Activated CD4-positive, alpha-beta T cell treated with anti-CD3 and anti-CD28 coated beads, Interleukin-2, amount 50 U/mL, for 16 hours (primary cell): ENCODE measurements at regions not wholly inside any gene's neighbourhood (a gene's known extent, or its start where the extent isn't known, plus 50 kb on each side); places are given as distances from the start of the nearest gene placed in this dataset.
"Not testable (repeated sequence)": the region's sequence is repeated elsewhere in the genome, so short reads cannot be mapped to it uniquely, and the experiment has no call there.

Experiments used
- DNase-seq: peaks from one replicate; pipeline ENCODE4 v3.0.0-alpha.2; 2020

GRCh38 chr2:138403431-138403927 is 98.1 kb upstream of the SPOPL start:
- no peak for DNase-seq

GRCh38 chr2:138414014-138414413 is 87.6 kb upstream of the SPOPL start:
- no peak for DNase-seq

- no peak for DNase-seq
Observed at GRCh38 chr2:138415985-138416384, 85.6 kb upstream of the SPOPL start.

GRCh38 chr2:138418453-138418852 is 83.1 kb upstream of the SPOPL start:
- no peak for DNase-seq

GRCh38 chr2:138421315-138421970 is 80.1 kb upstream of the SPOPL start:
- no peak for DNase-seq

- no peak for DNase-seq
Observed at GRCh38 chr2:138421971-138422335, 79.6 kb upstream of the SPOPL start.

DNA sequence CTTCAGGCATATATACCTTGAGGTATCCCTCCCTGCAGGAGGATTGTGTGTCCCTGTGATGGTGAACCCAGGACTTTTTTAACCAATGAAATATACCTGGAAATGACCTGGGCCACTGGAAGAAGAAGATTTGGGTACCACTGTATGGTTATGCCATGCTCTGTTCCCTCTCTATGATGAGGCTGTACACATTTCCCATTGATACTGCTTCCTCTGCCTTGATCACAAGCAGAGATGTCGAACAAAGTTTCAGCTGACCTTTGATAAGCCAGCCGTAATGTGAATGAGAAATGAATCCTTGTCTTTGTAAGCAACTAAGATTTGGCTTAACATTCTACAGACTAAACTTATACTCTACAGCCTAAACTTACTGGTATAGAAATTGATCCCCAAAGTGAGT is 78.4 kb upstream of the SPOPL start:
- no peak for DNase-seq

GRCh38 chr2:138423745-138424144 is 77.8 kb upstream of the SPOPL start:
- DNase-seq, result no peak

DNA sequence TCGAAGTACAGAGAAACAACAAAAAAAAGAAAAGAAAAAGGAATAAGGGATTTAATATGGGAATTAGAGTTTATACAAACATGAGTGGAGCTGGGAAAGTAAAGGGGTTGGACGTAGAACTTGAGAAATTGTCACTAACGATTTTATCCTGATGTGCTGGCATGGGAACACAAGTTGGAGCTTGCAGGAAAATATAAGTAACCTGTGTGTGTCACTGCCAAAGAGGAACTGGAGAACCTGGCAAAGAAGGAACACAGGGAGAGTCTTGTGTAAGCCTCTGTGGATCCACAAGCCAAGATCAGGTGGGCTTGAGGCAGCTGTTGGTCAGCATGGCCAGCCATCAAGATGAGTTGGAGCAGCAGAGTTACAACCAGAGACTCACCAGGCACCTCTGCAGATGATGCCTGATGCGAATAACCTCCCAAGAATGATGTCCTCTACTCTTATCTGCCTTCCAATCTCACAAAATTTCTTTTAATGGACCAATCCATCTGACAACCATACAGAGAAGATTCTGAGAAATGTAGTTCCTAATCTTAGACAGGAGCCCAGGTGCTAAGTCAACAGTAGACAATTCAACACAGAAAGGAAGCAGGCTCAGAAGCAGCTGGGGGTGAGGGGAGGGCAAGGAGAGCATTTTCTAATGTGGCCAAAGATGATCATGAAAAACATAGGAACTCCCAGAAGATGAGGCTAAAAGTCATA is 77.0 kb upstream of the SPOPL start:
- no peak for DNase-seq

DNA sequence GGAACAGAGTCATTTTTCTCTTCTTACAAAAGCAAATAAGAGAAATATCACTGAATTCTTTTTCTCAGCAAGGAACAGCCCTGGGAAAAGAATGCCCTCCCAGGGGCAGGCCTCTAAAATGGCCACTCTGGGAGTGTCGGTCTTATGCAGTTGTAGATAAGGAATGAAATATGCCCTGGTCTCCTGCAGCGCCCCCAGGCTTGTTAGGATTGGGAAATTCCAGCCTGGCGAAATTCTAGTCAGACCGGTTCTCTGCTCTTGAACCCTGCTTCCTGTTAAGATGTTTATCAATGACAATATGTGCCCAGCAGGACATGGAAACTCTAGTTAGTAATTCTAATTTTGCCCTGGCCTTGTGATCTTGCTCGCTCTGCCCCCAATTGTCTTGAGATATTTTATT is 75.5 kb upstream of the SPOPL start:
- DNase-seq, result not testable (repeated sequence)

DNA sequence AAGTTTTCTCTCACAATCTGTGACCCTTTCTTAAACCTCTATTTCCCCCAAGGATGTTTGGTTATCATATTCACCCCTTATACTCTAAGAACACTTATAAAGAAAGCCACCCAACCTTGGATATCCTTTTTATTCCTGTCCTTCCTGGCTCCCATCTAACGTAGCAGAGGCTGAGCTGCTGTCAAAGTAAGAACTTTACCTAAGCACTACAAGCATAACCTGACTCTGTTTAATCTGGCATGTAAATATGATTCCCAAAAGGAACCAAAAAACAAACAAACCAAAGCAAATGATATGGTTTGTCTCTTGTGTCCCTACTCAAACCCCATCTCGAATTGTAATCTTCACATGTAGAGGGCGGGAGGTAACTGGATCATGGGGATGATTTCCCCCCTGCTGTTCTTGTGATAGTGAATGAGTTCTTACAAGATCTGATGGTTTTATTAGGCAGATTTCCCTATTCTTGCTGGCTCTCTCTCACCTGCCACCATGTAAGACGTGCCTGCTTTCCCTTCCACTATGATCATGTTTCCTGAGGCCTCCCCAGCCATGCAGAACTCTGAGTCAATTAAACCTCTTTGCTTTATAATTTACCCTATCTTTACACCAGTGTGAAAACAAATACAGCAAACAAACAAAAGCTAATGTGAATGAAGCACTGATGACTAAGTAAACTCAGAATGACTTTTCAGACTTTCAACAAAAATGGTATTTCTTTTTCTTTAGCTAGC is 72.7 kb upstream of the SPOPL start:
- no peak for DNase-seq

GRCh38 chr2:138430181-138430580 is 71.4 kb upstream of the SPOPL start:
- peak; percentile 10 for DNase-seq

DNA sequence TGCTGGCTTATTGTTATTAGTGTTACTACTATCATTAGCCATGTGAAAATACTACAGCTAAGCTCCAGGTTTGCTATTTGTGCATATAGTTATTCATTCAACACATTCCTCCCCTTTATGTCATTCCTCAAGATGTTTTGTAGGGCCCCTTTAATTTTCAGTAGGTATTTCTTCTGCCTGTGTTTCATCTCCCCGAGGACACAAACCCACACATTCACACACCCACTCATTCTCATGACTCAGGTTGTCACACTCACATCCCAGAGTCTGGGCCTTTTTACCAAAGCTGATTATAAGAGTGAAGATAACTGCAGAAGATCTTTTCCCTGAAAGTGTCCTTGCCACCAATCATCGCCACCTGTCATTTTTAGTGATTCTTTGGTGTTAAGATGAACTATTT is 68.6 kb upstream of the SPOPL start:
- DNase-seq, result no peak

DNA sequence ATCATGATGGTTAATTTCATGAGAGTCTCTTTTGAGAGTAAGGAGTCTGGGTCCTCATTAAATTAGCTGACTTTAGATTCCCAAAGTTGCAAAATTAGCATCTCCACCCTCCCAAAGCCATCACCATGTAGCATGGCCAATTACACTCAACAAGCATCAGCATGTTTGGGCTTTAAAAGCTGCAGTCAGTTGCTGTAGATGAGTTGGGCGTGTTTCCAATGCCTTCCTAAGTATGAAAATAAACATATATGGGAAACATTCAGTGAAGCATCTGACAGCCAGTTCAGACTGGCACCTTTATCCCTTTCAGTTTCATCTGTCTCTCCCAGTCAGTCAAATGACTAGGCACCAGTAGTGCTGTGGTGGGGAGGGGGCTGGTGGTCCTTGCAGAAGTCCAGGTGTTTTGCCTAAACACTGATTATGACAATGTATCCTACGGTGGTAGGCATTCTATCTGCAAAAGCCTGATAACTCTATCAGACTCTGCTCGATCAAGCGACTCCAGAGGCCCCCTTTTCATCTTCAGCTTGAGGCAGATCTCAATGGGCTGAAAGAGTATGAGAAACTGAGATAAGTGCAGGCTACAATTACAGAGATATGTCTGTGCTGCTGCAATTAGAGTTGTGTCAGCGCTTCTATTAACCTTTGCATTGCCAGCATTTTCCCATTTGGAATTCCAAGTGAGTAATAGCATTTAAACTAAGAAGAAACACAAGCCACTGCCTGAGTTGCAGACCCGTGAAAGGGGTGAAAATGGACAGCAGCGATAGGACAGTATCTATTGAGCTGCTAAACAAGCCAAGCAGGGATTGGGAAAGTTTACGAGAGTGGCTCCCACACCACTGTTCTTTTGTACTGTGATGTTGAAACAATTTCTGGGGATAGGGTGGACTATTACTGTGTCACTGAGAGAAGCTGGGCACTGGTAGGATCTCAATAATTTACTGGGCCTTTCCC is 67.3 kb upstream of the SPOPL start:
- DNase-seq, result no peak

DNA sequence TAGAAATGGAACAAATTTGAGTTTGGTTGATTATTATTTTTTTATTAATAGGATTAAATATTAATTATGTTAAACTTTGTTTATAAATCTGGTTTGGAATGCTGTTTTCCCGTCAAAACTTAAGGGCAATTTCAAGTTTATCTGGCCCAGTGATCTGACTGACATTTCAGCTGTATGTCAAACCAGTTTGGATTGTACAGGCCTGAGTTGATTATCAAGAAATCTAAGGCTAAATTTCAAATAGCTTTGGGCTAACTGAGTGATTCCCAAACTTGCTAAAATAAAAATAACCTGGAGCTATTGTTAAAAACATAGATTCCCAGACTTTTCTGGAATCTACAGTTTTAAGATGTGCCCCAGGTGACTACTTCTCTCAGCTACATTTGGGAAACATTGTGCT is 65.9 kb upstream of the SPOPL start:
- DNase-seq, result no peak

- no peak for DNase-seq
Observed at GRCh38 chr2:138439733-138440132, 61.8 kb upstream of the SPOPL start.

DNA sequence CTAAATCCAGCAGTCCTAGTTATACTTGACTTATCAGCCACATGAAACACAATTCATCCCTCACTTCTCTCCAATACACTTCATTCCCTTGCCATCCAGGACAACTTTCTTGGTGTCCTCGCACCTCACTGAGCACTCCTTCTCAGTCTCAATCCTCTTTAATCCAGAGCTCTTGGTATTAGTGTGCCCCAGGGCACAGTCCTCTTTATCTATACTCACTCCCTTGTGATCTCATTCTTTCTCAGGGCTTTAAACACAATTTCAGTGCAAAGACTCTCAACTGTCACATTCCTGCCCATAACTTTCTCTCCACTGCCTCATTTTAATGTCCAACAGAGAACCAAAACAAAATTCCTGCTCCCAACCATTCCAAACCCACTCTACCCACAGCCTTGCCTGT is 60.8 kb upstream of the SPOPL start:
- no peak for DNase-seq

- DNase-seq, result no peak
Observed at GRCh38 chr2:138441916-138442315, 59.7 kb upstream of the SPOPL start.

GRCh38 chr2:138444411-138444810 is 57.2 kb upstream of the SPOPL start:
- DNase-seq, result no peak

DNA sequence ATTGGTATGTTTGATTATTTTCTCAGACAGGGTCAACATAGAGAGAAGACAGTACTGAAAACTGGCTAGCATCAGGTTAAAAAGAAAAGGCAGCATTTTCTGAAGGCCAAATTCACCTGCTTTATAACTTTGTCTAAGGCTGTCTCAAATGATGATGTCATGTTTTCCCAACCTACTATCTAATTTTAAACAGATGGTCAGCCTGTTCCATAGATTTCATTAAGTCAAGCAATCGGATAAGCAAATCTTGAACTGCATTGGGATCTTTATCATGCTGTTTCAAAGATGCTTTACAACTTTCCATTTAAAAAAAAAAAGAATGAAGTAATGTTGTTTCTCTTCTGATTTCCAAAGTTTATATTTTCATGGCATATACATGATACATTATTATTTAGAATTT is 56.3 kb upstream of the SPOPL start:
- DNase-seq, result no peak

- no peak for DNase-seq
Observed at GRCh38 chr2:138446043-138446442, 55.5 kb upstream of the SPOPL start.

DNA sequence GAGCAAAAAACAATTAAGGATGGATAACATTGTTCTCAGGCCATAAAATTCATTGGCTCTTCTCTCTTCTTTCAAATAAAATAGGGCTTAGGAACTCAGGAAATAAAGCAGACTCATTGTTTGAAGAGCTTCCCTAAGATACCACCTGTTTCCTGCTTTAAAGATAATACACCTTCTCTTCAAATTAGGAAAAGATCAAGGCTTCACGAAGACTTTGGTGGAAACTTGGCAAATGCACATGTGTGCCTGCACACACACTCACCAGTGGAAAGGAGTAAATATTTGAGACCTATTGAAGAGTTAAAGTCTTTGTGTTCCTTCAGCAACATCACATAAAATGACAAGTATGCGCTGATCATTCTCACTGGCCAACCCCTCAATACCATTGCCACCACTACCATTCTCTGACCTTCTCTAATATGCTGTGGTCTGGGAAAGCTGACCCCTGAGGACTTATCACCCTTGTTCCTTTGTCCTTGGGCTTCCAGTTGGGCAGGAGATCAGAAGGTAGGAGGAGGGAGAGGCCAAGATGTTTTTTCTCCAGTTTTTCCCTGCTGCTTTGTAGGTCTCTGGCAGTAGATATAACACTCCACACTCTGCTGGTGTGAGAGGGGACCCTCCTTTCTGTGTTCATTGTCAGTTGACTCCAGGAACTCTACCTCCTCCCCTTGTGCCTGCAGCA is 53.5 kb upstream of the SPOPL start:
- DNase-seq, result no peak
